GM19438 (cell line): ENCODE measurements at regions not wholly inside any gene's neighbourhood (a gene's known extent, or its start where the extent isn't known, plus 50 kb on each side); places are given as distances from the start of the nearest gene placed in this dataset.
"Not testable (repeated sequence)": the region's sequence is repeated elsewhere in the genome, so short reads cannot be mapped to it uniquely, and the experiment has no call there.

Experiments
- ATAC-seq: cut with Tn5 transposase; IDR thresholded peaks from one replicate; pipeline ENCODE4 v1.9.1; 2021; ENCODE audit warnings: low read depth; ENCODE audit not compliant: unreplicated experiment

GRCh38 chr1:185549906-185550305 is 184.3 kb upstream of the HMCN1 start:
- no peak for ATAC-seq

- ATAC-seq, result no peak
Observed at GRCh38 chr1:185546029-185546428, 188.2 kb upstream of the HMCN1 start.

- ATAC-seq, result no peak
Observed at GRCh38 chr1:185541871-185542301, 192.3 kb upstream of the HMCN1 start.

- no peak for ATAC-seq
Observed at GRCh38 chr1:185540295-185540694, 193.9 kb upstream of the HMCN1 start.

- no peak for ATAC-seq
Observed at GRCh38 chr1:185539277-185539943, 194.8 kb upstream of the HMCN1 start.

- ATAC-seq, result not testable (repeated sequence)
Observed at GRCh38 chr1:185538309-185538898, 195.8 kb upstream of the HMCN1 start.

GRCh38 chr1:185537596-185537995 is 196.6 kb upstream of the HMCN1 start:
- no peak for ATAC-seq

GRCh38 chr1:185536165-185536920 is 197.8 kb upstream of the HMCN1 start:
- no peak for ATAC-seq

GRCh38 chr1:185535621-185536020 is 198.6 kb upstream of the HMCN1 start:
- no peak for ATAC-seq

GRCh38 chr1:185534801-185535200 is 199.4 kb upstream of the HMCN1 start:
- ATAC-seq, result no peak

GRCh38 chr1:185533596-185533995 is 200.6 kb upstream of the HMCN1 start:
- ATAC-seq, result no peak

- ATAC-seq, result no peak
Observed at GRCh38 chr1:185532856-185533255, 201.3 kb upstream of the HMCN1 start.

GRCh38 chr1:185531838-185532237 is 202.4 kb upstream of the HMCN1 start:
- ATAC-seq, result no peak

GRCh38 chr1:185530215-185530614 is 204.0 kb upstream of the HMCN1 start:
- no peak for ATAC-seq

GRCh38 chr1:185529673-185530072 is 204.5 kb upstream of the HMCN1 start:
- ATAC-seq, result no peak

GRCh38 chr1:185528084-185528676 is 206.0 kb upstream of the HMCN1 start:
- ATAC-seq, result no peak

GRCh38 chr1:185526344-185527307 is 207.6 kb upstream of the HMCN1 start:
- peak; percentile 99 for ATAC-seq

- no peak for ATAC-seq
Observed at GRCh38 chr1:185520188-185520920, 203.3 kb upstream of the IVNS1ABP start.

GRCh38 chr1:185517808-185518419 is 200.9 kb upstream of the IVNS1ABP start:
- ATAC-seq, result no peak
